ENCODE measurements at regions not wholly inside any gene's neighbourhood (a gene's known extent, or its start where the extent isn't known, plus 50 kb on each side); places are given as distances from the start of the nearest gene placed in this dataset.

DNA sequence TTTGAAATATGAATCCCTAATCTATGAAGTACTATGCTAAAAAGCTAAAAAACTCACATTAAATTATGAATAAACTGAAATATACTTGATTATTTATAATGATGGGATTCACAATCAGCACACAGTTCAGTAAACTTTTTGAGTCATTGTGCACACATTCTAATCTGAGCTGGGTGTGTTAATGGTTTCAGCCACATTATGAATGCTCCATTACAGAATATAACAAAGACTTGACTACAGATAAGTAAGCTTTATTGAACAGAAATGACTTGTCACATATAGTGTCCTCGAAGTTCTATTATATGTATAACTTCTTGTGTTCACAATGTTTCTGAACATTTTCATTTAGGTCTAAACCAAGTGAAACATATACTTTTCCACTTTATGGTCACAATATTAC lies 1649.9 kb upstream of the IGFBP7 start:
- H3K9ac ChIP-seq (ENCODE audit: low read length): no peak overlapping the region
- ChIA-PET CTCF (interaction anchor here (0.7 kb wide), 1 partner anchor 938 kb away, joined by 4 read pairs; no protein-coding TSS in a partner anchor), POLR2A (ENCODE audit: unreplicated experiment) (no interaction called here)
- no peaks in the 10 kb centered on the region for H4K20me1 ChIP-seq (ENCODE audit: low read length)
- no peaks in the 10 kb centered on the region for H3K79me2 ChIP-seq (ENCODE audit: low read length)
- H3K9me2 ChIP-seq (replicated peaks; ENCODE audit: low read length): no peaks in the 10 kb centered on the region
- H3K4me3 ChIP-seq (ENCODE audit: low read length): no peak overlapping the region
- no peaks in the 10 kb centered on the region for H3F3A ChIP-seq (ENCODE audit: low read length, unreplicated experiment)
- DNase-seq (peak; percentile 45), ATAC-seq (peak; percentile 73)
- no TSS peak for BruUV-seq (replicated peaks)
- H2AFZ ChIP-seq (ENCODE audit: low read length): no peak overlapping the region
- H3K9me3 ChIP-seq (ENCODE audit: low read length): no peaks in the 10 kb centered on the region
- H3K4me1 ChIP-seq (ENCODE audit: insufficient read depth, low read length): peaks cover 19% of the 10 kb centered on the region
- intact Hi-C loops (cut with micrococcal nuclease): loop anchor here (5.0 kb wide), 1 partner anchor 47 kb away; no protein-coding TSS in a partner anchor
- peak overlapping the region; percentile 41 for H3K27ac ChIP-seq (ENCODE audit: low read length)
- H3K36me3 ChIP-seq (ENCODE audit: low read depth, low read length): no peaks in the 10 kb centered on the region
- peak overlapping the region; percentile 23 for H3K4me2 ChIP-seq (ENCODE audit: low read length)
- TF ChIP-seq EZH2 (IDR thresholded peaks at IDR 0.05; ENCODE audit: low read length, unreplicated experiment) (no peak), EZH2phosphoT487 (IDR thresholded peaks at IDR 0.05; ENCODE audit: borderline replicate concordance, low read length) (no peak)
- TF ChIP-seq, protein P1, sequence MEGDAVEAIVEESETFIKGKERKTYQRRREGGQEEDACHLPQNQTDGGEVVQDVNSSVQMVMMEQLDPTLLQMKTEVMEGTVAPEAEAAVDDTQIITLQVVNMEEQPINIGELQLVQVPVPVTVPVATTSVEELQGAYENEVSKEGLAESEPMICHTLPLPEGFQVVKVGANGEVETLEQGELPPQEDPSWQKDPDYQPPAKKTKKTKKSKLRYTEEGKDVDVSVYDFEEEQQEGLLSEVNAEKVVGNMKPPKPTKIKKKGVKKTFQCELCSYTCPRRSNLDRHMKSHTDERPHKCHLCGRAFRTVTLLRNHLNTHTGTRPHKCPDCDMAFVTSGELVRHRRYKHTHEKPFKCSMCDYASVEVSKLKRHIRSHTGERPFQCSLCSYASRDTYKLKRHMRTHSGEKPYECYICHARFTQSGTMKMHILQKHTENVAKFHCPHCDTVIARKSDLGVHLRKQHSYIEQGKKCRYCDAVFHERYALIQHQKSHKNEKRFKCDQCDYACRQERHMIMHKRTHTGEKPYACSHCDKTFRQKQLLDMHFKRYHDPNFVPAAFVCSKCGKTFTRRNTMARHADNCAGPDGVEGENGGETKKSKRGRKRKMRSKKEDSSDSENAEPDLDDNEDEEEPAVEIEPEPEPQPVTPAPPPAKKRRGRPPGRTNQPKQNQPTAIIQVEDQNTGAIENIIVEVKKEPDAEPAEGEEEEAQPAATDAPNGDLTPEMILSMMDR (conservative IDR thresholded peaks at IDR 0.05; ENCODE audit: low read depth, low read length): no peak
- no peaks in the 10 kb centered on the region for H3K27me3 ChIP-seq (ENCODE audit: low read length)

- ChIA-PET CTCF (interaction anchor here (0.8 kb wide), 1 partner anchor 55 kb away, joined by 5 read pairs; no protein-coding TSS in a partner anchor), POLR2A (ENCODE audit: unreplicated experiment) (no interaction called here)
- Histone ChIP-seq H3K9ac (ENCODE audit: low read length) (no peak overlapping the region), H3K79me2 (ENCODE audit: low read length) (no peaks in the 10 kb centered on the region), H3K4me1 (ENCODE audit: insufficient read depth, low read length) (peaks cover 11% of the 10 kb centered on the region; the same call in 1 of the 2 replicates), H3K4me2 (ENCODE audit: low read length) (peak overlapping the region; percentile 11; the same call in 1 of the 2 replicates), H3K27me3 (ENCODE audit: low read length) (no peaks in the 10 kb centered on the region), H2AFZ (ENCODE audit: low read length) (0 out of 2 replicates have a peak overlapping the region, but pooled peaks have one; percentile 11), H3F3A (ENCODE audit: low read length, unreplicated experiment) (no peaks in the 10 kb centered on the region), H3K4me3 (ENCODE audit: low read length) (no peak overlapping the region), H3K36me3 (ENCODE audit: low read depth, low read length) (no peaks in the 10 kb centered on the region), H4K20me1 (ENCODE audit: low read length) (no peaks in the 10 kb centered on the region), H3K9me3 (ENCODE audit: low read length) (no peaks in the 10 kb centered on the region), H3K27ac (ENCODE audit: low read length) (no peak overlapping the region), H3K9me2 (replicated peaks; ENCODE audit: low read length) (no peaks in the 10 kb centered on the region)
- ATAC-seq: peak; percentile 97
- TF ChIP-seq, protein P1 (conservative IDR thresholded peaks at IDR 0.05; ENCODE audit: low read depth, low read length): no peak
- TF ChIP-seq EZH2phosphoT487 (IDR thresholded peaks at IDR 0.05; ENCODE audit: borderline replicate concordance, low read length) (no peak), EZH2 (IDR thresholded peaks at IDR 0.05; ENCODE audit: low read length, unreplicated experiment) (no peak)
- DNase-seq: peak; percentile 78
- intact Hi-C loops (cut with micrococcal nuclease): no loop called here
- no TSS peak for BruUV-seq (replicated peaks)
Observed at GRCh38 chr4:58749206-58749605, 1639.0 kb upstream of the IGFBP7 start.

DNA sequence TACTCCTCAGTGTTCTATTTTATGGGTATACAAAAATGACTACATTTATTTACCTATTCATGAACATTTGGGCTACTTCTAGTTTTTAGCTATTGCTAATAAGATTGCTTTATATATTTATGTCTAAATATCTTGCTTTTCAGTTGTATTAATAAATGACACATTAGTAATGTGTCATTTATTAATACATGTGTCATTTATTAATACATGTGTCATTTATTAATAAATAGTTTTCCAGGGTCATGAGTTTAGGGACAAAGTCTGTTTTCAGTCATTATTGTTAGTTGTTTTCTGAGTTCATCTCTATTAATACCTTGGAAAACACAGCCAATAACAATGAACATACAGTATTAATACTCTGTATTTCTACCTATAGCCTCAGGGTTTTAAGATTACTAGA lies 1630.7 kb upstream of the IGFBP7 start:
- Histone ChIP-seq H3K9me3 (ENCODE audit: low read length) (no peaks in the 10 kb centered on the region), H3K9ac (ENCODE audit: low read length) (no peak overlapping the region), H3F3A (ENCODE audit: low read length, unreplicated experiment) (no peaks in the 10 kb centered on the region), H3K9me2 (replicated peaks; ENCODE audit: low read length) (no peaks in the 10 kb centered on the region), H3K36me3 (ENCODE audit: low read depth, low read length) (no peaks in the 10 kb centered on the region), H3K4me1 (ENCODE audit: insufficient read depth, low read length) (no peaks in the 10 kb centered on the region), H2AFZ (ENCODE audit: low read length) (no peak overlapping the region), H3K79me2 (ENCODE audit: low read length) (no peaks in the 10 kb centered on the region), H3K27ac (ENCODE audit: low read length) (no peak overlapping the region), H3K4me2 (ENCODE audit: low read length) (no peak overlapping the region), H3K27me3 (ENCODE audit: low read length) (no peaks in the 10 kb centered on the region), H4K20me1 (ENCODE audit: low read length) (no peaks in the 10 kb centered on the region), H3K4me3 (ENCODE audit: low read length) (no peak overlapping the region)
- DNase-seq: no peak
- no TSS peak for BruUV-seq (replicated peaks)
- intact Hi-C loops (cut with micrococcal nuclease): no loop called here
- CTCF ChIA-PET: no interaction called here
- TF ChIP-seq, protein P1 (conservative IDR thresholded peaks at IDR 0.05; ENCODE audit: low read depth, low read length): no peak
- no peak for ATAC-seq
- POLR2A ChIA-PET (ENCODE audit: unreplicated experiment): no interaction called here

All from PC-3 (cell line).